Activated T-cell treated with anti-CD3 and anti-CD28 coated beads, Interleukin-2, amount 50 U/mL, for 24 hours (primary cell): ENCODE measurements at regions not wholly inside any gene's neighbourhood (a gene's known extent, or its start where the extent isn't known, plus 50 kb on each side); places are given as distances from the start of the nearest gene placed in this dataset.

ENCODE experiments used
- DNase-seq: peaks from one replicate; pipeline ENCODE4 v3.0.0-alpha.2; 2020
- H3K27ac Mint-ChIP-seq: 2 replicates; pipeline ENCODE4 v1.8.0; 2020; ENCODE audit warnings: mild to moderate bottlenecking, mixed read lengths
- H3K27me3 Mint-ChIP-seq: 2 replicates; pipeline ENCODE4 v1.8.0; 2020; ENCODE audit warnings: mixed read lengths
- H3K36me3 Mint-ChIP-seq: 2 replicates; pipeline ENCODE4 v1.8.0; 2020; ENCODE audit warnings: low read depth, mixed read lengths
- H3K4me1 Mint-ChIP-seq: 2 replicates; pipeline ENCODE4 v1.8.0; 2020; ENCODE audit warnings: low read depth, mixed read lengths
- H3K4me3 Mint-ChIP-seq: 2 replicates; pipeline ENCODE4 v1.8.0; 2020; ENCODE audit warnings: mild to moderate bottlenecking, moderate library complexity, mixed read lengths
- H3K9me3 Mint-ChIP-seq: 2 replicates; pipeline ENCODE4 v1.8.0; 2020; ENCODE audit warnings: mixed read lengths

DNA sequence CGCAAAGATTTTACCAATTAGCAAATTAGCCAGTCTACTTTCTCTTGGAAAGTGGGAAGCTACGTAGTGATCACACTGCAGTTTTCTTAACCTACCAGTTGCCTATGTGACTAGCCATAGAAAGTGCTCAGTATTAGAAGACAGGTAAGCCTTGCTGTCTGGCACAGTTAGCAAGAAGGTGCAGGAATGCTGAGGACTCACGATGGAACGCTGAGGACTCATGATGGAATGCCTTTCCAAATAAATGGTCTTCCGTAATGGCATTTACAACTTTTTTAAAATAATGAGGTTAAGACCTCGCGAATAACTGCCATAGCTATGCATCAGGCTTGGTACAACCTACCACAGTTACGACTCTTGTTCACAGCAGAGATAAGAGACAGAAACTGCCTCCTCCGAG, 1645.6 kb upstream of the MIR17HG start:
- Mint-ChIP-seq H3K27ac (no peak overlapping the region), H3K4me1 (no peaks in the 10 kb centered on the region), H3K9me3 (peaks cover 5% of the 10 kb centered on the region), H3K27me3 (no peaks in the 10 kb centered on the region), H3K36me3 (no peaks in the 10 kb centered on the region), H3K4me3 (no peak overlapping the region)
- DNase-seq, result no peak

DNA sequence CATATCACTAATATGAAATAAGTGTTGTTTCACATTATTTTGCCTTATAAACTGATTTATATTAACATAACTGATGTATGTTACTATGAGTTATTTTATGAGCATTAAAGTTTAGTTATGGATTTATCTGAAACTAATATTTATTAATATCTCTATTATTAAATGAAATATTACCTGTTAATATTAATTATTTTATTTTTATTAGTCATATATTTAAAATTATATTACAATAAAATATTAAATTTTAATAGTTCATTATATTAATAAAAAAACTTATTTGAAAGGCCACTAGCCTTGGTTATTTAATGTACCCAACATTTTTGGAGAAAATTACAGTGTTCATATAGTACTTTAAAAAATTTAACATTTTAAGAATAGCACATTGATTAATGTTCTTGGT, 1643.4 kb upstream of the MIR17HG start:
- H3K9me3 Mint-ChIP-seq, result peaks cover 9% of the 10 kb centered on the region
- no peak overlapping the region for H3K27ac Mint-ChIP-seq
- DNase-seq, result no peak
- no peak overlapping the region for H3K4me3 Mint-ChIP-seq
- H3K36me3 Mint-ChIP-seq, result no peaks in the 10 kb centered on the region
- H3K27me3 Mint-ChIP-seq, result no peaks in the 10 kb centered on the region
- no peaks in the 10 kb centered on the region for H3K4me1 Mint-ChIP-seq

DNA sequence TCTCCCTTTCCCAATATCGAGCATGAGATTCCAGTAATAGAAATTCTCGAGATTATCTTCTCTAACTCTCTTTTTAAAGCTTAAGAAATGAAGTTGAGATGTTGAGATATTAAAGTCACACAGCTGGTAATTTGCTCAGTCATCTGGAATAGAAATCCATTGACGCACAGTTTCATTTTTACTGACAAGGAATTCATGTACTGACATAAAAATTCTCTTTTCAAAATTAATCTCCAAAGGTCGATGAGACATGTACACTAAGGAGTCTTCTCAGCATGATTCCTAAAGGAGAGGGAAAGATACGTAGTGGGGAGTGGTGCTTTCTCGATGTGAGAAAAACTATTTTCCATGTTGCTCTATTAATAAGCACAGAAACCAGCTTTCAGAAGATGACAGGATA, 1639.5 kb upstream of the MIR17HG start:
- H3K4me3 Mint-ChIP-seq, result no peak overlapping the region
- peaks cover 11% of the 10 kb centered on the region for H3K9me3 Mint-ChIP-seq
- H3K36me3 Mint-ChIP-seq, result no peaks in the 10 kb centered on the region
- no peak overlapping the region for H3K27ac Mint-ChIP-seq
- DNase-seq, result no peak
- H3K27me3 Mint-ChIP-seq, result no peaks in the 10 kb centered on the region
- no peaks in the 10 kb centered on the region for H3K4me1 Mint-ChIP-seq

GRCh38 chr13:89721216-89721615, 1626.3 kb upstream of the MIR17HG start:
- Mint-ChIP-seq H3K9me3 (peaks cover 18% of the 10 kb centered on the region), H3K36me3 (no peaks in the 10 kb centered on the region), H3K4me3 (no peak overlapping the region), H3K4me1 (no peaks in the 10 kb centered on the region), H3K27ac (no peak overlapping the region), H3K27me3 (no peaks in the 10 kb centered on the region)
- no peak for DNase-seq

DNA sequence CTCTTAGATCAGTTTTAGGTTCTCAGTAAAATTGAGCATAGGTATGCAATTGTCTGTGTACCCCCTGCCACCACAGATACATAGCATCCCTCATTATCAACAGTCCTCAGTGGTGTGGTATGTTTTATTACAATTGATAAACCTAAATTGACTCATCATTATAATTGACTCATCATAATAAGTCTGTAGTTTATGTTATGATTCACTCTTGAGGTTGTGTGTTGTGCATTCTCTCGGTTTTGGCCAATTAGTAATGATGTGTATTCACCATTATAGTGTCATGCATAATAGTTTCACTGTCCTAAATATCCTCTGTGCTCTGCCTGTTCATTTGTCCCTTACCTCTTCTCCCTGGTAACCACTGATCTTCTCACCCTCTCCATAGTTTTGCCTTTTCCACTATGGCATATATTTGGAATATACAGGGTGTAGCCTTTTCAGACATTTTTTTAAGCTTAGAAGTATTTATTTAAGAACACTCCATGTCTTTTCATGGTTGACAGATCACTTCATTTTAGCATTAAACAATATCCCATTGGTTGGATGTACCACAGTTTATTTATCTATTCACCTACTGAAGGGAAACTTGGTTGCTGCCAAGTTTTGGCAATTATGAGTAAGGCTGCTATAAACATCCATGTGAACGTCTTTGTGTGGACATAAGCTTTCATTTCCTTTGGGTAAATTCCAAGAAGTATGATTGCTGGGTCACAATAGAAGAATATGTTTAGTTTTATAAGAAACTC, 1620.6 kb upstream of the MIR17HG start:
- Mint-ChIP-seq H3K4me3 (no peak overlapping the region), H3K27ac (no peak overlapping the region), H3K9me3 (peaks cover 5% of the 10 kb centered on the region), H3K36me3 (no peaks in the 10 kb centered on the region), H3K27me3 (no peaks in the 10 kb centered on the region), H3K4me1 (no peaks in the 10 kb centered on the region)
- DNase-seq, result no peak

DNA sequence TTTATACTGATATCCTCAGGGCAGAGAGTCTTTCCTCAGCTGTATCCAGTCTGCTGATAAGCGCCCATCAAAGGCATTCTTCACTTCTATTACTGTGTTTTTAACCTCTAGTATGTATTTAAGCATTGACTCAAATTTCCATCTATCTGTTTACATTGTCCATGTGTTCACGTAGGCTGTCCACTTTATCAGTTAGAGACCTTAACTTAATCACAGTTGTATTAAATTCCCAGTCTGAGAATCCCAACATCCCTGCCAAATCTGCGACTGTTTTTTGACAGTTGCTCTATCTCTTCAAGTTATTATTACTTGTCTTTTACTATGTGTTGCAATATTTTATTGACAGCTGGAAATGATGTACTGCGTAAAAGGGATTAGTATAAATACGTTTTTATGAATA, 1613.7 kb upstream of the MIR17HG start:
- Mint-ChIP-seq H3K27ac (no peak overlapping the region), H3K9me3 (peaks cover 5% of the 10 kb centered on the region), H3K36me3 (no peaks in the 10 kb centered on the region), H3K4me1 (no peaks in the 10 kb centered on the region), H3K4me3 (no peak overlapping the region), H3K27me3 (no peaks in the 10 kb centered on the region)
- no peak for DNase-seq

- Mint-ChIP-seq H3K4me3 (no peak overlapping the region), H3K27ac (no peak overlapping the region), H3K27me3 (no peaks in the 10 kb centered on the region), H3K36me3 (no peaks in the 10 kb centered on the region), H3K9me3 (peaks cover 5% of the 10 kb centered on the region), H3K4me1 (no peaks in the 10 kb centered on the region)
- no peak for DNase-seq
Observed at GRCh38 chr13:89737051-89737450, 1610.4 kb upstream of the MIR17HG start.

DNA sequence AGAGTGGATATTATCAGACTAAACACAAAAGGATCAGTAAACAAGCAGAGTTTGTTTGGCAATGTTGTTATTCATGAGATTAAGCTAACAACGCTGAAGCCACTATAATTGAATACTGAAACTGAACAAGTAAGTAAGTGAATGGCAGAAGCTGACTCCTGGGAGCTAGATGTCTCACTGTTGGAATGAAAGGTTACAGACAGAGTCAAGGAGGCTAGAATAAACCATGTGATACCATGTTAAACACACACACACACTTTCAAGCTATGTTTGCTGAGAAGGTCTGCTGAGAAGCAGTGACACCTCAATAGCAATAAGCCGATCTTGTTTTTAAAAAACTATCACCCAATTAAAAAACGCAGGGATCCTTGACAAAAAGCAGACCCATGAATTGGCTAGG, 1609.4 kb upstream of the MIR17HG start:
- Mint-ChIP-seq H3K4me1 (no peaks in the 10 kb centered on the region), H3K27ac (no peak overlapping the region), H3K27me3 (no peaks in the 10 kb centered on the region), H3K9me3 (peaks cover 5% of the 10 kb centered on the region), H3K4me3 (no peak overlapping the region), H3K36me3 (no peaks in the 10 kb centered on the region)
- DNase-seq, result no peak

- Mint-ChIP-seq H3K27me3 (no peaks in the 10 kb centered on the region), H3K4me1 (no peaks in the 10 kb centered on the region), H3K36me3 (no peaks in the 10 kb centered on the region), H3K27ac (no peak overlapping the region), H3K4me3 (no peak overlapping the region), H3K9me3 (no peaks in the 10 kb centered on the region)
- DNase-seq, result no peak
Observed at GRCh38 chr13:89740994-89741685, 1606.3 kb upstream of the MIR17HG start.

GRCh38 chr13:89746554-89746953, 1600.9 kb upstream of the MIR17HG start:
- no peaks in the 10 kb centered on the region for H3K36me3 Mint-ChIP-seq
- no peak for DNase-seq
- no peak overlapping the region for H3K27ac Mint-ChIP-seq
- peaks cover 3% of the 10 kb centered on the region for H3K9me3 Mint-ChIP-seq
- no peaks in the 10 kb centered on the region for H3K27me3 Mint-ChIP-seq
- H3K4me1 Mint-ChIP-seq, result no peaks in the 10 kb centered on the region
- H3K4me3 Mint-ChIP-seq, result no peak overlapping the region

DNA sequence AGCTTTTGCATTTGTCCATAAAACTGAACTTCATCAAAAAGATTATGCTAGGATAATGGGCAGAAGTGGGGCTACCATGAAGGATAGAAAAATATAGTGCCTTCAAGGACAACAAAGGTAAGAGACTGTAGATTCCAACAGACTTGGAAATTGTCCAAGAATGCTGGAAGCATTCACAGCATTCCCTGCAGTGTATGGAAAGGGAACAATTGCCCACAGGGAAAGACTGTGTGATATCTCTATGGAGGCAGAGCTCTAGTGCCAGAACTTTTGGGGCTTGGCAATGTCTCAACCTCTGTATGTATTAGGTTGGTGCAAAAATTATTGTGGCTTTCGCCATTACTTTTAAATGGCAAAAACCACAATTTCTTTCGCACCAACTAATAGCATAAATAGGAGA, 1598.8 kb upstream of the MIR17HG start:
- no peak for DNase-seq
- no peaks in the 10 kb centered on the region for H3K36me3 Mint-ChIP-seq
- no peak overlapping the region for H3K27ac Mint-ChIP-seq
- no peak overlapping the region for H3K4me3 Mint-ChIP-seq
- no peaks in the 10 kb centered on the region for H3K27me3 Mint-ChIP-seq
- peaks cover 3% of the 10 kb centered on the region for H3K9me3 Mint-ChIP-seq
- H3K4me1 Mint-ChIP-seq, result no peaks in the 10 kb centered on the region

GRCh38 chr13:89749888-89750287, 1597.6 kb upstream of the MIR17HG start:
- H3K4me3 Mint-ChIP-seq, result no peak overlapping the region
- peaks cover 3% of the 10 kb centered on the region for H3K9me3 Mint-ChIP-seq
- no peaks in the 10 kb centered on the region for H3K27me3 Mint-ChIP-seq
- H3K4me1 Mint-ChIP-seq, result no peaks in the 10 kb centered on the region
- H3K27ac Mint-ChIP-seq, result no peak overlapping the region
- H3K36me3 Mint-ChIP-seq, result no peaks in the 10 kb centered on the region
- no peak for DNase-seq

- no peak overlapping the region for H3K27ac Mint-ChIP-seq
- no peak overlapping the region for H3K4me3 Mint-ChIP-seq
- H3K36me3 Mint-ChIP-seq, result no peaks in the 10 kb centered on the region
- DNase-seq, result no peak
- H3K9me3 Mint-ChIP-seq, result peaks cover 3% of the 10 kb centered on the region
- no peaks in the 10 kb centered on the region for H3K27me3 Mint-ChIP-seq
- no peaks in the 10 kb centered on the region for H3K4me1 Mint-ChIP-seq
Observed at GRCh38 chr13:89750371-89750770, 1597.1 kb upstream of the MIR17HG start.

DNA sequence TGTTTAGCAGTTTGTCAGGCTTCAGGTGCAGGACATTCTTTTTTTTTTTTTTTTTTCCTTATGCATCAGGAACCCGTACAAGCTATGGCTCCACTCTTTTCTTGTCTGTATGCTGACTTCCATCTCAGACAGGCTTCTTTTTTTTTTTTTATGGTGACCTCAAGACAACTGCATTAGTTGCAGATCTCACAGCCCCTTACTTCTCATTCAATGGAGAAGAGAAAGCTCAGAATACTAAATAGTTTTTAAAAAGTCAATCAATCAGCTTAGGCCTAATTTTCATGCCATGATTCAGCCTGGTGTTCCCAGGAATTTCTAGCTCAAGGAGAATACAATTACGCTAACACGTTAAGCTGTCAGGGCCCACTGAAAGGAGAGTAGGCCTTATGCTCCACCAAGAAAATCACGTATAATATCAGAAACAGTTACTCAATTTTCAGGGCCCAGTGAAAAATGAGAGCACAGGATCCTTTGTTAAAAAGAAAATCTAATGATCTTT, 1596.0 kb upstream of the MIR17HG start:
- DNase-seq, result no peak
- Mint-ChIP-seq H3K4me3 (no peak overlapping the region), H3K9me3 (peaks cover 6% of the 10 kb centered on the region), H3K27ac (no peak overlapping the region), H3K36me3 (no peaks in the 10 kb centered on the region), H3K27me3 (no peaks in the 10 kb centered on the region), H3K4me1 (no peaks in the 10 kb centered on the region)

- no peak overlapping the region for H3K27ac Mint-ChIP-seq
- no peak for DNase-seq
- peaks cover 9% of the 10 kb centered on the region for H3K9me3 Mint-ChIP-seq
- no peaks in the 10 kb centered on the region for H3K36me3 Mint-ChIP-seq
- H3K4me1 Mint-ChIP-seq, result no peaks in the 10 kb centered on the region
- H3K4me3 Mint-ChIP-seq, result no peak overlapping the region
- H3K27me3 Mint-ChIP-seq, result no peaks in the 10 kb centered on the region
Observed at GRCh38 chr13:89752394-89752793, 1595.1 kb upstream of the MIR17HG start.
